HL-60 (cell line): ENCODE measurements at regions not wholly inside any gene's neighbourhood (a gene's known extent, or its start where the extent isn't known, plus 50 kb on each side); places are given as distances from the start of the nearest gene placed in this dataset.

ENCODE experiments used
- CTCF ChIP-seq: IDR thresholded peaks from one replicate; pipeline ENCODE4 v1.5.1; 2011; ENCODE audit warnings: low read length, control low read depth, inconsistent platforms; ENCODE audit not compliant: insufficient read depth
- POLR2AphosphoS5 ChIP-seq: IDR thresholded peaks from 2 replicates; pipeline ENCODE4 v1.6.1; 2012; ENCODE audit warnings: low read depth
- SPI1 ChIP-seq: IDR thresholded peaks from 2 replicates; pipeline ENCODE4 v1.6.1; 2012; ENCODE audit warnings: low read depth, mild to moderate bottlenecking, borderline replicate concordance

- no peak for TF ChIP-seq CTCF
- no peak for TF ChIP-seq SPI1
- TF ChIP-seq POLR2AphosphoS5 = no peak
These were observed 56.0 kb upstream of the OR5AK2 start for GRCh38 chr11:56932572-56933220.
